H9 (cell line): ENCODE measurements at regions not wholly inside any gene's neighbourhood (a gene's known extent, or its start where the extent isn't known, plus 50 kb on each side); places are given as distances from the start of the nearest gene placed in this dataset.

Source experiments
- DNase-seq: peaks from one replicate; pipeline ENCODE4 v3.0.0-alpha.2; 2017
- H2AFZ ChIP-seq: one replicate; pipeline ENCODE4 v1.6.1; 2013; ENCODE audit warnings: mild to moderate bottlenecking, low read length, control low read depth, moderate library complexity
- H2AK5ac ChIP-seq: 2 replicates; pipeline ENCODE4 v1.6.1; 2013; ENCODE audit warnings: low read length, control low read depth, mixed read lengths; ENCODE audit not compliant: insufficient read length
- H2BK120ac ChIP-seq: one replicate; pipeline ENCODE4 v1.6.1; 2013; ENCODE audit warnings: low read depth, mild to moderate bottlenecking, low read length, control low read depth, inconsistent platforms; ENCODE audit not compliant: poor library complexity, severe bottlenecking
- H2BK12ac ChIP-seq: 2 replicates; pipeline ENCODE4 v1.6.1; 2013; ENCODE audit warnings: low read length, control low read depth, mixed read lengths, low read depth; ENCODE audit not compliant: insufficient read length
- H2BK15ac ChIP-seq: 2 replicates; pipeline ENCODE4 v1.6.1; 2013; ENCODE audit warnings: low read depth, low read length, control low read depth
- H2BK20ac ChIP-seq: one replicate; pipeline ENCODE4 v1.6.1; 2013; ENCODE audit warnings: low read depth, mild to moderate bottlenecking, low read length, control low read depth, inconsistent platforms; ENCODE audit not compliant: poor library complexity, severe bottlenecking
- H2BK5ac ChIP-seq: 2 replicates; pipeline ENCODE4 v1.6.1; 2013; ENCODE audit warnings: low read length, control low read depth, mixed read lengths; ENCODE audit not compliant: insufficient read length
- H3K14ac ChIP-seq: 2 replicates; pipeline ENCODE4 v1.6.1; 2013; ENCODE audit warnings: low read length, control low read depth; ENCODE audit not compliant: insufficient read depth
- H3K18ac ChIP-seq: 2 replicates; pipeline ENCODE4 v1.6.1; 2013; ENCODE audit warnings: low read depth, mild to moderate bottlenecking, mixed read lengths, low read length, control low read depth; ENCODE audit not compliant: insufficient read length
- H3K23ac ChIP-seq: 2 replicates; pipeline ENCODE4 v1.6.1; 2013; ENCODE audit warnings: low read length, control low read depth, mixed read lengths, low read depth; ENCODE audit not compliant: insufficient read length
- H3K23me2 ChIP-seq: 2 replicates; pipeline ENCODE4 v1.6.1; 2013; ENCODE audit warnings: low read depth, mild to moderate bottlenecking, mixed read lengths, low read length, control low read depth; ENCODE audit not compliant: insufficient read length, poor library complexity, severe bottlenecking
- H3K27ac ChIP-seq: 2 replicates; pipeline ENCODE4 v1.5.1; 2013; ENCODE audit warnings: low read length, control low read depth, mixed read lengths, low read depth; ENCODE audit not compliant: insufficient read length
- H3K27me3 ChIP-seq: 2 replicates; pipeline ENCODE4 v1.6.1; 2013; ENCODE audit warnings: low read length, control low read depth, inconsistent platforms; ENCODE audit not compliant: insufficient read depth
- H3K4ac ChIP-seq: 2 replicates; pipeline ENCODE4 v1.6.1; 2013; ENCODE audit warnings: low read depth, mild to moderate bottlenecking, control low read depth, inconsistent platforms, low read length, moderate library complexity
- H3K4me1 ChIP-seq: 2 replicates; pipeline ENCODE4 v1.6.1; 2013; ENCODE audit warnings: low read length, control low read depth, inconsistent platforms; ENCODE audit not compliant: insufficient read depth
- H3K4me2 ChIP-seq: 2 replicates; pipeline ENCODE4 v1.6.1; 2013; ENCODE audit warnings: low read length, control low read depth, mixed read lengths; ENCODE audit not compliant: insufficient read length, insufficient read depth
- H3K56ac ChIP-seq: 2 replicates; pipeline ENCODE4 v1.6.1; 2013; ENCODE audit warnings: low read depth, mild to moderate bottlenecking, mixed read lengths, low read length, control low read depth; ENCODE audit not compliant: insufficient read length
- H3K79me1 ChIP-seq: 2 replicates; pipeline ENCODE4 v1.6.1; 2013; ENCODE audit warnings: low read depth, mild to moderate bottlenecking, moderate library complexity, low read length, control low read depth, inconsistent platforms; ENCODE audit not compliant: insufficient read depth, poor library complexity, severe bottlenecking
- H3K79me2 ChIP-seq: 2 replicates; pipeline ENCODE4 v1.6.1; 2013; ENCODE audit warnings: low read length, control low read depth, inconsistent platforms; ENCODE audit not compliant: insufficient read depth
- H3K9ac ChIP-seq: 2 replicates; pipeline ENCODE4 v1.6.1; 2013; ENCODE audit warnings: low read length, control low read depth, mixed read lengths; ENCODE audit not compliant: insufficient read length; ENCODE audit errors: extremely low read depth
- H3K9me3 ChIP-seq: one replicate; pipeline ENCODE4 v1.6.1; 2013; ENCODE audit warnings: low read depth, low read length, inconsistent platforms; ENCODE audit not compliant: control insufficient read depth
- H3T11ph ChIP-seq: one replicate; pipeline ENCODE4 v1.6.1; 2013; ENCODE audit warnings: mild to moderate bottlenecking, low read length, control low read depth, inconsistent platforms
- H4K20me1 ChIP-seq: one replicate; pipeline ENCODE4 v1.6.1; 2013; ENCODE audit not compliant: control insufficient read depth, insufficient read length, insufficient read depth
- H4K5ac ChIP-seq: 2 replicates; pipeline ENCODE4 v1.6.1; 2013; ENCODE audit warnings: low read depth, mild to moderate bottlenecking, mixed read lengths, low read length, control low read depth; ENCODE audit not compliant: insufficient read length
- H4K8ac ChIP-seq: replicated peaks from 2 replicates; pipeline ENCODE4 v1.6.1; 2013; ENCODE audit warnings: low read length, control low read depth, mixed read lengths, low read depth; ENCODE audit not compliant: insufficient read length
- H4K91ac ChIP-seq: 2 replicates; pipeline ENCODE4 v1.6.1; 2013; ENCODE audit warnings: low read depth, mild to moderate bottlenecking, moderate library complexity, mixed read lengths, low read length, control low read depth; ENCODE audit not compliant: insufficient read length
- H3K27ac Mint-ChIP-seq, 3 experiments: 2 replicates in 2 of 3; 3 replicates in 1 of 3; pipeline ENCODE4 v1.8.0; 2020 to 2021; ENCODE audit warnings: mixed read lengths in 3 of 3, mild to moderate bottlenecking in 1 of 3, moderate library complexity in 1 of 3
- H3K27me3 Mint-ChIP-seq: 2 replicates; pipeline ENCODE4 v1.8.0; 2021; ENCODE audit warnings: low read depth, mild to moderate bottlenecking, moderate library complexity, mixed read lengths
- H3K36me3 Mint-ChIP-seq, 3 experiments: 2 replicates in 2 of 3; 3 replicates in 1 of 3; pipeline ENCODE4 v1.8.0; 2020 to 2021; ENCODE audit warnings: low read depth in 3 of 3, mixed read lengths in 3 of 3; ENCODE audit not compliant: insufficient read depth in 1 of 3
- H3K4me1 Mint-ChIP-seq, 2 experiments: 2 replicates each; pipeline ENCODE4 v1.8.0; 2020; ENCODE audit warnings: mixed read lengths in 2 of 2
- H3K4me3 Mint-ChIP-seq, 2 experiments: 2 replicates in 1 of 2; 3 replicates in 1 of 2; pipeline ENCODE4 v1.8.0; 2020 to 2021; ENCODE audit warnings: mild to moderate bottlenecking in 2 of 2, mixed read lengths in 2 of 2, moderate library complexity in 1 of 2
- H3K9me3 Mint-ChIP-seq, 2 experiments: 2 replicates in 1 of 2; 3 replicates in 1 of 2; pipeline ENCODE4 v1.8.0; 2020; ENCODE audit warnings: mild to moderate bottlenecking in 2 of 2, mixed read lengths in 2 of 2, moderate library complexity in 1 of 2
- TF ChIP-seq, protein P1 (sequence below): fragments of 200-600 bp; sonication (generic); conservative IDR thresholded peaks from 3 replicates; pipeline ENCODE4 v1.8.0; 2021; ENCODE audit warnings: antibody characterized with exemption, mild to moderate bottlenecking

GRCh38 chr4:124055896-124056295 is 656.6 kb downstream of the ANKRD50 start:
- H3K27ac ChIP-seq, result no peak overlapping the region
- no peak overlapping the region for H3K4me2 ChIP-seq
- H4K5ac ChIP-seq, result no peak overlapping the region
- H3K18ac ChIP-seq, result no peak overlapping the region
- Mint-ChIP-seq H3K27me3 (no peaks in the 10 kb centered on the region), H3K36me3 (no peaks in the 10 kb centered on the region), H3K9me3 (no peaks in the 10 kb centered on the region; a peak in 3 of 5 replicates), H3K4me1 (0 out of 4 replicates have a peak, but pooled peaks cover 0 to 4% of the 10 kb centered on the region in 2 experiments), H3K4me3 (no peak overlapping the region), H3K27ac (no peak overlapping the region)
- no peaks in the 10 kb centered on the region for H3K9me3 ChIP-seq
- H2BK12ac ChIP-seq, result no peak overlapping the region
- no peak overlapping the region for H2BK15ac ChIP-seq
- no peaks in the 10 kb centered on the region; the same call in 1 of the 2 replicates for H3K4me1 ChIP-seq
- H3K14ac ChIP-seq, result no peak overlapping the region
- no peak overlapping the region for H2AK5ac ChIP-seq
- no peak overlapping the region for H3K56ac ChIP-seq
- no peak for DNase-seq
- TF ChIP-seq, protein P1, sequence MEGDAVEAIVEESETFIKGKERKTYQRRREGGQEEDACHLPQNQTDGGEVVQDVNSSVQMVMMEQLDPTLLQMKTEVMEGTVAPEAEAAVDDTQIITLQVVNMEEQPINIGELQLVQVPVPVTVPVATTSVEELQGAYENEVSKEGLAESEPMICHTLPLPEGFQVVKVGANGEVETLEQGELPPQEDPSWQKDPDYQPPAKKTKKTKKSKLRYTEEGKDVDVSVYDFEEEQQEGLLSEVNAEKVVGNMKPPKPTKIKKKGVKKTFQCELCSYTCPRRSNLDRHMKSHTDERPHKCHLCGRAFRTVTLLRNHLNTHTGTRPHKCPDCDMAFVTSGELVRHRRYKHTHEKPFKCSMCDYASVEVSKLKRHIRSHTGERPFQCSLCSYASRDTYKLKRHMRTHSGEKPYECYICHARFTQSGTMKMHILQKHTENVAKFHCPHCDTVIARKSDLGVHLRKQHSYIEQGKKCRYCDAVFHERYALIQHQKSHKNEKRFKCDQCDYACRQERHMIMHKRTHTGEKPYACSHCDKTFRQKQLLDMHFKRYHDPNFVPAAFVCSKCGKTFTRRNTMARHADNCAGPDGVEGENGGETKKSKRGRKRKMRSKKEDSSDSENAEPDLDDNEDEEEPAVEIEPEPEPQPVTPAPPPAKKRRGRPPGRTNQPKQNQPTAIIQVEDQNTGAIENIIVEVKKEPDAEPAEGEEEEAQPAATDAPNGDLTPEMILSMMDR, result no peak
- H2BK20ac ChIP-seq, result no peak overlapping the region
- no peak overlapping the region for H2BK120ac ChIP-seq
- no peaks in the 10 kb centered on the region for H4K20me1 ChIP-seq
- no peak overlapping the region for H4K91ac ChIP-seq
- no peak overlapping the region for H3T11ph ChIP-seq
- no peak overlapping the region for H3K4ac ChIP-seq
- H2BK5ac ChIP-seq, result no peak overlapping the region
- H3K79me1 ChIP-seq, result no peaks in the 10 kb centered on the region
- H3K23me2 ChIP-seq, result no peaks in the 10 kb centered on the region
- no peaks in the 10 kb centered on the region for H3K79me2 ChIP-seq
- H4K8ac ChIP-seq, result no peak overlapping the region
- H2AFZ ChIP-seq, result no peak overlapping the region
- no peaks in the 10 kb centered on the region for H3K27me3 ChIP-seq
- H3K23ac ChIP-seq, result no peak overlapping the region
- H3K9ac ChIP-seq, result no peak overlapping the region
